ENCODE measurements at regions not wholly inside any gene's neighbourhood (a gene's known extent, or its start where the extent isn't known, plus 50 kb on each side); places are given as distances from the start of the nearest gene placed in this dataset.

- DNase-seq (ENCODE audit: low read depth in 2 of 2) = no peak
These were observed 150.2 kb downstream of the MACROH2A1 start for GRCh38 chr5:135248801-135249231.

GRCh38 chr5:135246923-135247795 lies 151.9 kb downstream of the MACROH2A1 start:
- no peak for DNase-seq (ENCODE audit: low read depth in 2 of 2)

DNA sequence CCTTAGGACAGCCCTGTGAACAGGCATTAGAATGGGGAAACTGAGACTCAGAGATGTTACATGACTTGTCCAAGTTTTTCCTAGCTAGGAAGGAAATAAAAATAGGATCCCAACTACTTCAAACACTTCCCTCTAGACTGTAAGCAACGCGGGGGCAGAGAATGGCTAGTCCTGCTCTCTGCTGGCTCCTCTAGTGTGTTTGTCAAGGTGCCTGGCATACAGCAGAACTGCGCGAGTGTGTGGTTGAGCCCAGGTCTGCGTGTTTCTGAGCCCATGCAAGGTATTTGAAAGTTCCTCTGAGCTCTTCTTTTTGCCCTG lies 152.5 kb downstream of the MACROH2A1 start:
- DNase-seq (ENCODE audit: low read depth in 2 of 2) = no peak

DNA sequence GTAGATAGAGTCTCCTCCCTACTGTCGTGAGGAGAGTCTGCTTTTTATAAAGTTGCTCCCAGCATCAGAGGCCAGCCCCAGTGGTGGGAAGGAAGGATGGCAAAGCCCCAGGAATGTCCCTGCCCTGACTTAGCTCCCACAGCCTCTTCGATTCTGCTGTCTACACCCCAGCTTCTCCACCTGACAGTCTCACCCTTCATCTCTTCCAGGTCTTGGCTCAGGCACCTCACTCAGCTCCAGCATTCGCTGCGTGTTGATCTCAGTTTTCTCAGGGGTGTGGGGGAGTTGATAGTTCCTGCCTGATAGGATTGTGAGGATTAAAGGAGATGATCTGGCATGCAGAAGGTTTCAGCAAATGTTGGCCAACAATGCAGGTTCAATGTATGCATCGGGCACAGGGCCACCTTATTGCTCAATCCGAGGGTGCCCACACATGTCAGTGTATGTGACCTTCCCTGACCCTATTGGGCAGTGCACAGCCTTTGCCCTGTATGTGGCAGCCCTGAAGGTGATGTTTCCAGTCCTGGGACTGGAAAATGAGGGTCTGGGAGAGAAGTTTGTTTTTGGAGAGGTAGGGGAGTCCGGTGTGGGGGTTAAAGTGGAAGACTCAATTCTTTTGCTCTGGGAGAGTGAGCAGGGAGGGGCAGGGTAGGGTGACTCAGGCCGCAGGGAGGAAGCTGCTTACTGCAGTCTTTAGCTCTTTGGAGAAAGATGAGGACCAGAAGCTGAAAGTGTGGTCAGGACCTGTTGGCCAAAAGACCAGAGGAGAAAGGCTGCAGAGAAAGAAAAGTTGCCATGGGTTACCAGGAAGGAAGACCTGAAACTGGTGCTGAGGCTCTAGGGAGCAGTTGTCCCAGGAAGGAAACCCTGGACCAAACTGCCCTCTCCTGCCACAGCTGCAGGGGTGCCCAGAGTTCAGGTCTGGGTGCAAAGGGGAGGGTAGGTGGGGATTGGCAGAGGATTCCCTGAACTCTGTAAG lies 153.2 kb downstream of the MACROH2A1 start:
- DNase-seq (ENCODE audit: low read depth in 2 of 2) = no peak

- DNase-seq (ENCODE audit: low read depth in 2 of 2) = no peak
These were observed 154.4 kb downstream of the MACROH2A1 start for GRCh38 chr5:135244620-135245021.

- DNase-seq (ENCODE audit: low read depth in 2 of 2) = no peak
These were observed 155.3 kb downstream of the MACROH2A1 start for GRCh38 chr5:135243556-135244285.

GRCh38 chr5:135242866-135243555 lies 156.0 kb downstream of the MACROH2A1 start:
- DNase-seq (ENCODE audit: low read depth in 2 of 2) = no peak

- no peak for DNase-seq (ENCODE audit: low read depth in 2 of 2)
These were observed 156.8 kb downstream of the MACROH2A1 start for GRCh38 chr5:135242021-135242865.

- no peak for DNase-seq (ENCODE audit: low read depth in 2 of 2)
These were observed 157.5 kb downstream of the MACROH2A1 start for GRCh38 chr5:135241536-135241935.

- DNase-seq (ENCODE audit: low read depth in 2 of 2) = no peak
These were observed 158.2 kb downstream of the MACROH2A1 start for GRCh38 chr5:135240781-135241360.

- no peak for DNase-seq (ENCODE audit: low read depth in 2 of 2)
These were observed 158.8 kb downstream of the MACROH2A1 start for GRCh38 chr5:135240283-135240633.

- DNase-seq (ENCODE audit: low read depth in 2 of 2) = no peak
These were observed 159.4 kb downstream of the MACROH2A1 start for GRCh38 chr5:135239453-135240282.

GRCh38 chr5:135238622-135239452 lies 160.2 kb downstream of the MACROH2A1 start:
- DNase-seq (ENCODE audit: low read depth in 2 of 2) = no peak

DNA sequence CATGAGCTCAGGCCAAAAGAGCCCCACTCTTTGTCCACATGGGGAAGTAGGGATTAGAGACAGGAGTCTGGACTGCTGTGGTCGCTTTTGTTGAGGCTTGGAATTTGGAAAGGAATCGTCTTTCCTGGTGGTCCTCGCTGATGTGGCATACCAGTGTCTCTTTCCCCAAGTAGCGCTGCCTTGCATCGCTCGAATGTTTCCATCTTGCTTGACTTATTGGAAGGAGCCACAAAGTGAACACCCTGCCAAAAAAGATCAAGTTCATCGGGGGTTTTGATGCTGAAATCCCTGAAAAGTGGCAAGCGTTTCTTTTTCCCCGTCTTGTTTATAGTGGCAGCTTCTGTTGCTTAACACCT lies 161.3 kb downstream of the MACROH2A1 start:
- DNase-seq (ENCODE audit: low read depth in 2 of 2) = no peak

DNA sequence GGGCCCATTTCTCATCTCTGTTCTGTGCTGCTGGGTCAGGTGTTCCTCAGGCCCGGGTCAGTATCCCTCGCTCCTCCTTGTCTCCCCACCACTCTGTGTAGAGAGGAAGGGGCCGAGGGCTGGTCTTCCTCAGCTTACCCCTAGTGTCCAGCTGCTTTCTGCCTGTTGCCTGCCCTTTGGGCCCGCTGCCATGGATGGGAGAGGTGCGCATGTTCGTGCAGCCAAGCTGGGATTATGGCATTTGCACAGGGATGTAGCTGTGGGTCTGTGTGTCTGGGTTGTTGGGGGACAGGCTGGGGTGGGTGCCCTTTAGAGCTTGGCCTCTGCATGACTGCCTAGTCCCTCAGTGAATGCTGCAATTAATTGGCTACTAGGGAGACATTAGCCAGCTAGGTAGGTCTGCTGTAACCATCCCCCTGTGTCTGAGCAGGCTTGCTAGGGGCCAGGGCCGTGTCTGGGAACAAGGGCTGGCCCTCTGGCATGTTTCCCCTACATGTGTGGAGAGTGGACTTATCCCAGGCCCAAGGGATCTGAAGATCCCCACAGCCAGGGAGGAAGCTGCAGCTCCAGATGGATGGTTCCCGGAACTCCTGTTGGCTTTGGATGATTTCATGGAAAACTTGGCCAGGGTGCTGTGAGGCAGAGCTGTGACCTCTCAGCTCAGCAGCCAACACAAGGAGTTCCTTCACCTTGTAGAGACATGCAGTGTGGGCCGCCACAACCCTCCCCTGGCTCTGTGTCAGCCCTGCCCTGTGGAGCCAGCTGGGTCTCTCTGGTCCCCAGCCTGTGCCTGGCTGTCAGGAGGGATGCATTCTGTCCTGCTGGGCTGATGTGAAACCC lies 161.9 kb downstream of the MACROH2A1 start:
- DNase-seq (ENCODE audit: low read depth in 2 of 2) = no peak

- no peak for DNase-seq (ENCODE audit: low read depth in 2 of 2)
These were observed 162.7 kb downstream of the MACROH2A1 start for GRCh38 chr5:135236228-135236907.
